NCI-H524 (cell line): ENCODE measurements at regions not wholly inside any gene's neighbourhood (a gene's known extent, or its start where the extent isn't known, plus 50 kb on each side); places are given as distances from the start of the nearest gene placed in this dataset.

Experiments
- DNase-seq, 2 experiments: peaks; one replicate each; lab custom pipeline; 2025; lab: John Stamatoyannopoulos, UW

- DNase-seq = no peak
These were observed 646.2 kb downstream of the VRK1 start for GRCh38 chr14:97443412-97443811.

GRCh38 chr14:97444248-97444647 lies 647.1 kb downstream of the VRK1 start:
- DNase-seq = no peak

GRCh38 chr14:97445367-97445766 lies 648.2 kb downstream of the VRK1 start:
- no peak for DNase-seq

GRCh38 chr14:97446087-97446486 lies 648.9 kb downstream of the VRK1 start:
- DNase-seq = no peak

- no peak for DNase-seq
These were observed 655.1 kb downstream of the VRK1 start for GRCh38 chr14:97452314-97452713.

GRCh38 chr14:97453991-97454390 lies 656.8 kb downstream of the VRK1 start:
- DNase-seq = no peak

GRCh38 chr14:97456462-97456861 lies 659.3 kb downstream of the VRK1 start:
- no peak for DNase-seq

DNA sequence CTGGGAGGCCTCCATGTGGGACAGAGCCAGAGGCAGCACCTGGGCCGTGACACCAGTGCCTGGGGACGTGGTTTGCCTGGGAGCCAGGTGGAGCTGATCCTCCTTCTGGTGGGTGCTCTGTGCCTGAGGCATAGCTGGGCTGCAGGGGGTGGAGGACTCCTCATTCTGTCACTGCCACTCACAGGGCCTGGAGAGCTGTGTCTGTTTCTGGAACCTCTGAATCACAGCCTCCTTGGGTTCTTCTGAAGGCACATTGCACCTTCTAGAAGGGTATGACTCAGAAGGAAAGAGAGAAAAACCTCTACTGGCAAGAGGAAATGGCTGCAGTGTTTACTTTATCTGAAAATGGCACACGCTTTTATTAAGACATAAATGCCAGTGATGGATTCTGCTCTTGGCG lies 659.8 kb downstream of the VRK1 start:
- no peak for DNase-seq

GRCh38 chr14:97457575-97458085 lies 660.4 kb downstream of the VRK1 start:
- no peak for DNase-seq

DNA sequence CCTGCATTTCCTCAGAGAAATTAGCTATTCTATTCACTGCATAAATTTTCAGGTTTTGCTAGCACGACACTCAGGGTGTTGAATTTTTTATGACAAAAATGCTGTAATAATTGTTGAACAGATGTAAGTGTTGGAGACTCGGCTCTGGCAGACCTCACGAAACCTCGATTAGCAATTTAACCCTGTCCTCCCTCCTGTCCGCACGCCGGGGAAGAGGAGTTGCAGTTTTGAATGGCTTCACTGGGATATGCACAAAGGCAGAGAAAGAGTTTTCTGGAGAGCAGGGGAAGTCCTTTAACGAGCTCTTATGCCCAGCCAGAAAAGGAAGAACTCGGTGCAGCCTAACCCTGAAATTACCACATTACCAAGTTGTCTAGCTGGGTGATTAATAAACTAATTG lies 661.1 kb downstream of the VRK1 start:
- DNase-seq = no peak

GRCh38 chr14:97458661-97459579 lies 661.7 kb downstream of the VRK1 start:
- DNase-seq = peak; percentile 80 to 82

DNA sequence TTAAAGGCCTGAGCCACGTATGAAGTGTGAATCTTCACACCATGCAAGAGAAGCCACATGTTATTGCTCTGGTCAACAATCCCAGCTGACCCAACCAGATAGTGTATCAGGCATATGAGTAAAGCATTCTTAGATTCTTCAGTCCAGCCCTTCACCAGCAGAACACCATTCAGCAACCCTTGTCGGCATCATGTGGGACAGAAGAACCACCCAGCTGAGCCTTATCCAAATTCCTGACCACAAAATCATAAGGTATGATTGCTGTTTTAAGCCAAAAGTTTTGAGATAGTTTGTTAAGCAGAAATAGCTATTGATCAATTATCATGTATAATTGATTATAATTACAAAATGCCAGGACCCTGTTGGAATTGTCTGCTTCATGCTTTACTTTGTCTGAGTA lies 664.9 kb downstream of the VRK1 start:
- DNase-seq = no peak

DNA sequence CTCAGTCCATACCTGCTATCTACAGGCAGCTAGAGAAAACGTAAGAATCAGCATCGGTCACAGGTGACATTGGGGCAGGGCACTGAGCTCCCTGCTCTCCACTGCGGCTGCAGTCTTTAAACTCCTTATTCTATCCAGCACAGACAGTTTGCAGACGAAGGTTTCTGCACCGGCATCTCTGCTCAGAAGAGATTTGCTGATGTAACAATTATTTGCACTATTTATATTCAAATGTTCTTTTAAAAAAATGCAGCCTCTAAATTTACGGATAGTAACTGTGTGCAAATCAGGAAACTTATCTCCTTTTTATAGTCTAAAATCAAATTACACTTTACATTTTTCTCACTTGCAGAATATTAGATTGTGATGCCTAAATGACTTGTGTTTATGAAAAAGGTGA lies 671.0 kb downstream of the VRK1 start:
- no peak for DNase-seq

GRCh38 chr14:97477353-97477752 lies 680.2 kb downstream of the VRK1 start:
- DNase-seq = no peak

- no peak for DNase-seq
These were observed 688.0 kb downstream of the VRK1 start for GRCh38 chr14:97485201-97485600.

DNA sequence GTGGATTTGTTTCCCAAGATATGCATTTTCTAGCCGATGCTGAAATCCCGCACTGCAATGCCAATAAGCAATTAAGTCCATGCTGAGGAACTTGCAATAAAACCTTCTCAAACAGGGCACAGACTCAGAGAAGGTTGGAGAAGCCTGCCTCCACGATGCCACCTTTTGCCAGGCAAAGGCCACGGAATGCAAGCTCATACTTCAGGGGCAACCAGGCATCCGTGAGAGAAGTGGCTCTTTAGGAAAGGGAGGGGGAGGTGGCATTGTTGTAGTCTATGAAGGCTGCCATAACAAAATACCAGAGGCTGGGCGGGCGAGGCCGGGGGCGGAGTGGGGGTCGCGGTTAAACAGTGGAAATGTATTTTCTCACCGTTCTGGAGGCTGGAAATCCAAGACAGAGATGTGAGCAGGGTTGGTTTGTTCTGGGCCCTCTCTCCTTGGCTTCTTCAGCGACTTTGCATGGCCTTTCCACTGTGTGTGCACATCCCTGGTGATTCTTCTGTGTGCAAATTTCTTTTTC lies 689.5 kb downstream of the VRK1 start:
- DNase-seq = no peak

- DNase-seq = no peak
These were observed 692.6 kb downstream of the VRK1 start for GRCh38 chr14:97489750-97490149.

DNA sequence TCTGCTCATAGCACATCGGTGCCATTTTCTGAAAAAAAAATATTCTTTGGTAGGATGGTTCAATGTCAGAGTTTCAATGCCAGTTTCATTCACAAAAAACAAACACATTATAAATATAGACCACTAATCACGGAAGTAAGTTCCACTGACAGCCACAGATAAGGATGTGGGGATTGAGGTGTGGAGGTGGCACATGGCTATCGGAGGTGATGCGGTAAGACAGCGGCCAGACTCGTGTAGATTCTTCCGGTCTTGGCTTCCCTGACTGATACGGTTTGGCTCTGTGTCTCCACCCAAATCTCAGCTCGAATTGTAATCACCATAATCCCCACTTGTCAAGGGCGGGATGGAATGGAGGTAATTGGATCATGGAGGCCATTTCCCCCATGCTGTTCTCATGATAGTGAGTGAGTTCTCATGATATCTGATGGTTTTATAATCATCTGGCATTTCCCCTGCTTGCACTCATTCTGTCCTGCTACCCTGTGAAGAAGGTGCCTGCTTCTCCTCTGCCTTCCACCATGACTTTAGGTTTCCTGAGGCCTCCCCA lies 693.4 kb downstream of the VRK1 start:
- peak; percentile 86 to 90 for DNase-seq

DNA sequence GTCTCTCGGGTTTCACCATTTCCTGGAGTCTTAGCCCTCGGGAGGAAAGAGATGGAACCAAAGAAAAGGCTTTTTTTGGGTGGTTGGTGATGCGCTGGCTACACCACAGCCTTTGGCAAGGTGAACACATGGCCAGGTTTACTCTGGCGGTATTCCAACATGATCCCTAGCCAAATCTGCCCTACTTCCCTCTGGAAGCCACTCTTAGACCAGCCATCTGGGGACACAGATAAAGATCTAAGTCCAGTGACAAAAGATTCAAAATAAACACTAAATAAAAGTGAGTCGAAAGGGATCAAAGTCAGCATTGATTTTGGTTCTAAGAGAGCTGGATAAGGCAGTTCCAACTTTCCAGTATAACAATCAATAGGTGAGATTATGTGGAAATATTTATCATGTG lies 694.5 kb downstream of the VRK1 start:
- DNase-seq = peak; percentile 25 to 62

DNA sequence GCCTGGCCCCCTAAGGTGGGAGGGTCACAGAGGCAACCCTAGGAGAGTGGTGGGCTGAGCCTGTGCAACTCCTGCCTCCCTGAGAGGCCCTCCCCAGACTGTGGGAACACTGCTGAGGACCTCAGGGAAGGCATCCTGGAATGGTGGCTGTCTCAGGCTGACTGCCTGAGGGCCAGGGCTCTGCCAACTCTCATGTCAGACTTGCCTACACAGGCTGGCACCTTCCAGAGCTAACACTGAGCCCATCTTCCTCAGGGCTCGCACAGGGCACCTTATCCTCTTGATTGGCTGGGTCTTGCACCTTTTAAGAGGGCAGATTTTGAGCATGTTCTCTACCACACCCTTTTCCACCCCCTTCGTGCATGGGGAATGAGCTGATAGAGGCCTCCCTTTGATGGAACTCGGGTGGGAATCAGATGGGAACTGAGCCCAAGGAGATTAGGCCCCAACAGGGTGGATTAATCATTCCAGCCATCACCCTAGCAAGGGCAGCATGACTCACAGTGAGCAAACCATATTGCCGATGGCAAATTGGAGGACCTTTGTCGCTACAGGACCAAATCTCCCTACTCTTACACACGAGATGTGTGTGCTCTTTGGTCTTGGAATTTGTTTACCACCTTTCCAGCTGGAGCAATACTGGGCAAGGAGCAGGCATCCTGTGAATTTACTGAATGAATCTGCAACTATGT lies 702.8 kb downstream of the VRK1 start:
- no peak for DNase-seq

DNA sequence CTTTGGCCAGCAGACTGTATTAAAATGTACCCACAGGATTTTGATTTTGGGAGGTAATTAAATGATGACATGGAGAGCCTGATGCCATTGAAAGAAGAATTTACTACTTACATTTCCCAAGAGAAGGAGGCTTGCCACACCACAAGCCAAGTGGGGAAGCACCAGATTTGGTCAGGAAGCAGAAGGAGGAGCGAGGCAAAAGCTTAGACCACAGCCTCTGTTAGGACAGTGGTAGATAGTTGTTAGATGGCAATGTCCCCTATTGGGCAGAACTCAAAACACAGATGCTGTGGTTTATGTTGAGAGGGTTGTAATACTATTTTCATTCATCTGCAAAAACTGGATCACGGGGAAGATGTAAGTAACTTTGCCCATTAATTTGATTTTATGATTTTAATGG lies 709.4 kb downstream of the VRK1 start:
- no peak for DNase-seq

- DNase-seq = no peak
These were observed 716.7 kb downstream of the VRK1 start for GRCh38 chr14:97513891-97514290.
